GM10847 (cell line): ENCODE measurements at regions not wholly inside any gene's neighbourhood (a gene's known extent, or its start where the extent isn't known, plus 50 kb on each side); places are given as distances from the start of the nearest gene placed in this dataset.
A peak's percentile ranks its signal among the peaks of the same experiment; 100 is the strongest.

Experiments
- POLR2A ChIP-seq: IDR thresholded peaks from 2 replicates; pipeline ENCODE4 v1.6.1; 2011; ENCODE audit not compliant: insufficient read length; ENCODE audit errors: extremely low read depth

GRCh38 chr10:46786518-46787320 lies 124.5 kb upstream of the PTPN20 start:
- peak; percentile 35 for TF ChIP-seq POLR2A

- no peak for TF ChIP-seq POLR2A
Measured at GRCh38 chr10:46787321-46787615, 124.0 kb upstream of the PTPN20 start.
